ENCODE measurements at regions not wholly inside any gene's neighbourhood (a gene's known extent, or its start where the extent isn't known, plus 50 kb on each side); places are given as distances from the start of the nearest gene placed in this dataset.

DNA sequence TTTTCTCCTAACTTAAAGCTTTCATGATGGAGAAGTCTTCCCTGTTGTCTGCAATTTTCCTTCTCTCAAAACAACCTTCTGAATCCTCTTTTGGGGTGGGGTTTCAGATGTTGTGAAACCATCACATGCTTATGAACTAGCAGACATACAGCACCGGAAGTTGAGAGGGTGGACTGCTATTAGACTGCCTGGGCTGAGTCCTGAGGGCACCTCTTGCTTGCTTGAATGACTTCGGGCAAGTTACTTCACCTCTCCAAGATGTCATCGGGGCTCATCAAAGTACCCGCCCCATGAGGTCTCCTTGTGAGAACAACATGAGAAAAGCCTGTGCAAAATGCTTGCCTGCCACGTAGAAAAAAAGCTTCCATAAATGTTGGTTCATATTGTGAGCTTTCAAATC lies 89.6 kb downstream of the CCDC185 start:
- H3K4me3 Mint-ChIP-seq = peak overlapping the region in 1 of 3 donors; percentile 8
- no peaks in the 10 kb centered on the region for H3K9me3 Mint-ChIP-seq
- H3K27ac Mint-ChIP-seq = no peak overlapping the region
- DNase-seq (peak in 1 of 35 experiments; percentile 16), ATAC-seq (replicated peaks in 1 of 4) (peak in 2 of 4 experiments; percentile 38 to 43)
- peaks cover 0 to 32% of the 10 kb centered on the region in 2 experiments for H3K27me3 ChIP-seq (replicated peaks in 1 of 2; ENCODE audit: control insufficient read depth in 2 of 2, extremely low read depth in 1 of 2, insufficient read depth in 2 of 2, low read length in 1 of 2)
- no peak overlapping the region for H3K27ac ChIP-seq (ENCODE audit: low read length)
- H3K4me1 Mint-ChIP-seq = peaks cover 0 to 26% (median 22%) of the 10 kb centered on the region in 3 donors
- H3K36me3 Mint-ChIP-seq = no peaks in the 10 kb centered on the region
- H3K4me3 ChIP-seq (ENCODE audit: control insufficient read depth in 1 of 2, extremely low read depth in 1 of 2, low read length in 1 of 2) = no peak overlapping the region
- POLR2A ChIA-PET = interaction anchor here in 1 of 2 donors (0.7 kb wide), 1 partner anchor 380 kb away, joined by 3 read pairs; no protein-coding TSS in a partner anchor
- peaks cover 0 to 3% of the 10 kb centered on the region in 2 experiments for H3K4me1 ChIP-seq (ENCODE audit: control insufficient read depth in 1 of 2, extremely low read depth in 1 of 2, insufficient read depth in 2 of 2, low read length in 2 of 2)
- no peaks in the 10 kb centered on the region for H3K9me3 ChIP-seq
- H3K36me3 ChIP-seq (ENCODE audit: control insufficient read depth in 2 of 2, extremely low read depth in 1 of 2, insufficient read depth in 1 of 2, low read length in 1 of 2) = no peaks in the 10 kb centered on the region
- WGBS (ENCODE audit: insufficient coverage) = 83% methylated on average over 2 of the region's 5 CpGs
- CTCF ChIA-PET = interaction anchor here in 1 of 2 donors (0.6 kb wide), 1 partner anchor 11 kb away, joined by 3 read pairs; no protein-coding TSS in a partner anchor
- peaks cover 8 to 11% of the 10 kb centered on the region in 2 donors for H3K27me3 Mint-ChIP-seq

DNA sequence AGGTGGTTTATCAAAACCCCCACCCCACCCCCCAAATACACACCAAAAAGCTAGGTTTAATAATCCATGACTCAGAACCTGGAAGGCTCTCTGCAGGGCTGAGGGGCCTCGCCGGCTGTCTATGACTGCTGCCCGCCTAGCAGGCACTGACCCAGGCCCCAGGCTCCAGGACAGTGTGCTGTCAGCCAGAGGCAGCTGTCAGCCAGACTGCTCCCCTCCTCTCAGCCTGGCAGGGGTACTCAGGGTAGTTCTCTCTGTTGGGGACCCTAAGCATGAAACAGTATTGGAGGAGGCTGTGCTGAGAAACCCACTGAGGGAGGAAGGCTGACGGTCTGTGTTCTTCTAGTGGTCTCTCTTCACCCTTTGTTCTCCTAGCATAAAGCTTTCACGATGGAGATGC lies 90.3 kb downstream of the CCDC185 start:
- no peaks in the 10 kb centered on the region for H3K9me3 Mint-ChIP-seq
- WGBS (ENCODE audit: insufficient coverage) = 97% methylated on average over 3 of the region's 5 CpGs
- no peak for ATAC-seq (replicated peaks in 1 of 4)

DNA sequence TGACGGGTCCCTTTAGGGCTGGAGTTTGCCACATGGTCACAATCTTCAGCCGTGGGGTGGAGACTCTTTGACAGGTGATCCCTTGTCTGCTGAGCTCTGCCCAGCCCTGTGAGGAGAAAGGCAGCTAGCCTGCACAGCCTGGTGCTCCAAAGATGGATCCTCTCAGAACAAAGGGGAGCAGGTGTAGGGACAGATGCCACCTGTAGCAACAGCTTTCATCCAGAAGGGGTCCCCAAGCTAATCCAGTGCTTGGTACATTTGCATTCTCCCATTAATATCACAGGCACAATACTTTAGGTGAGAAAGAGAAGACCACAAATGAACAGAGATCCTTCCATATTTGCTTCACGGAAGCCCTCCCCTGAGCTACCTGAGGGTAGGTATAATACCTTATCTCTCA lies 93.2 kb downstream of the CCDC185 start:
- CTCF ChIA-PET = no interaction called here
- H3K9me3 Mint-ChIP-seq = no peaks in the 10 kb centered on the region
- Histone ChIP-seq H3K36me3 (ENCODE audit: control insufficient read depth in 2 of 2, extremely low read depth in 1 of 2, insufficient read depth in 1 of 2, low read length in 1 of 2) (no peaks in the 10 kb centered on the region), H3K27me3 (replicated peaks in 1 of 2; ENCODE audit: control insufficient read depth in 2 of 2, extremely low read depth in 1 of 2, insufficient read depth in 2 of 2, low read length in 1 of 2) (peaks cover 0 to 9% of the 10 kb centered on the region in 2 experiments), H3K27ac (ENCODE audit: low read length) (no peak overlapping the region), H3K4me1 (ENCODE audit: control insufficient read depth in 1 of 2, extremely low read depth in 1 of 2, insufficient read depth in 2 of 2, low read length in 2 of 2) (peaks cover 0 to 3% of the 10 kb centered on the region in 2 experiments), H3K4me3 (ENCODE audit: control insufficient read depth in 1 of 2, extremely low read depth in 1 of 2, low read length in 1 of 2) (no peak overlapping the region), H3K9me3 (no peaks in the 10 kb centered on the region)
- peaks cover 0 to 3% of the 10 kb centered on the region in 2 donors for H3K27me3 Mint-ChIP-seq
- H3K4me1 Mint-ChIP-seq = peaks cover 0 to 26% (median 14%) of the 10 kb centered on the region in 3 donors
- ATAC-seq (replicated peaks in 1 of 4) = no peak
- no peak overlapping the region for H3K27ac Mint-ChIP-seq
- 65% methylated on average over 2 of the region's 3 CpGs for WGBS (ENCODE audit: insufficient coverage)
- DNase-seq = peak in 1 of 35 experiments; percentile 22
- no peaks in the 10 kb centered on the region for H3K36me3 Mint-ChIP-seq
- no peak overlapping the region for H3K4me3 Mint-ChIP-seq
- POLR2A ChIA-PET = no interaction called here

More for the DNA sequence above, 90.3 kb downstream of the CCDC185 start:
- Histone ChIP-seq H3K27me3 (replicated peaks in 1 of 2; ENCODE audit: control insufficient read depth in 2 of 2, extremely low read depth in 1 of 2, insufficient read depth in 2 of 2, low read length in 1 of 2) (peaks cover 0 to 25% of the 10 kb centered on the region in 2 experiments), H3K9me3 (no peaks in the 10 kb centered on the region), H3K4me1 (ENCODE audit: control insufficient read depth in 1 of 2, extremely low read depth in 1 of 2, insufficient read depth in 2 of 2, low read length in 2 of 2) (peaks cover 0 to 3% of the 10 kb centered on the region in 2 experiments), H3K27ac (ENCODE audit: low read length) (no peak overlapping the region), H3K4me3 (ENCODE audit: control insufficient read depth in 1 of 2, extremely low read depth in 1 of 2, low read length in 1 of 2) (no peak overlapping the region), H3K36me3 (ENCODE audit: control insufficient read depth in 2 of 2, extremely low read depth in 1 of 2, insufficient read depth in 1 of 2, low read length in 1 of 2) (no peaks in the 10 kb centered on the region)
- Mint-ChIP-seq H3K27ac (no peak overlapping the region), H3K27me3 (peaks cover 1 to 3% of the 10 kb centered on the region in 2 donors), H3K36me3 (no peaks in the 10 kb centered on the region), H3K4me3 (no peak overlapping the region), H3K4me1 (peaks cover 0 to 26% (median 15%) of the 10 kb centered on the region in 3 donors)
- no peak for DNase-seq
- ChIA-PET CTCF (interaction anchor here in 1 of 2 donors (0.6 kb wide), 1 partner anchor 10 kb away, joined by 3 read pairs; no protein-coding TSS in a partner anchor), POLR2A (no interaction called here)

DNA sequence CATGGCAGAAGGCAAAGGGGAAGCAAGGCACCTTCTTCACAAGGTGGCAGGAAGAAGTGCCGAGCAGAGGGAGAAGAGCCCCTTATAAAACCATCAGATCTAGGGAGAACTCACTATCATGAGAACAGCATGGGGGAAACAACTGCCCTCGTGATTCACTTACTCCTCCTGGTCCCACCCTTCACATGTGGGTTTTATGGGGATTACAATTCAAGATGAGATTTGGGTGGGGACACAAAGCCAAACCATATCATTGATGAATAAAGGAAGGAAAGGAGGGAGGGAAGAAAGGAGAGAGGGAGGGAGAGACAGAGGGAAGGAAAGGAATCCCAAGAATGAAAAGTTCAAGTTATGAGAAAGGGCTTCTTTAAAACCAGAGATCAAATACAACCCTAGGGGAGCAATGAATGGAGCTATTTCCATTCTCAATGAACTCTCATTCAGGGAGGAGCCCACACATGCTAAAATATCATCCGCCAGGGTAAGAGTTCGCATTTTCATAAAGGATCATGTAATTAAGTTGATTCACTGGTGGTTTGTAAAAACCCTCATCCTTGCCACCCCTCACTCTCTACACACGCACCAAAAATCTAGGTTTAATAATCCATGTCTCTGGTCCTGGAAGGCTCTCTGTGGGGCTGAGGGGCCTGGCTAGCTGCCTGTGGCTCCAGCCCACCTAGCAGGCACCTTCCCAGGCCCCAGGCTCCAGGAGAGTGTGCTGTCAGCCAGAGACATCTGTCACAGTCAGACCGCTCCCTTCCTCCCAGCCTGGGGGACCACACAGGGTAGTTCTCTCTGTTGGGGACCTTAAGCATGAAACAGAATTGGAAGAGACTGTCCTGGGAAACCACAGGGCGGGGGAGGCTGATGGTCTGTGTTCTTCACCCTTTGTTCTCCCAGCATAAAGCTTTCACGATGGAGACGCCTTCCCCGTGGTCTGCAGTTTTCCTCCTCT lies 94.0 kb downstream of the CCDC185 start:
- Mint-ChIP-seq H3K27ac (no peak overlapping the region), H3K9me3 (no peaks in the 10 kb centered on the region), H3K4me1 (peaks cover 0 to 24% (median 14%) of the 10 kb centered on the region in 3 donors), H3K27me3 (no peaks in the 10 kb centered on the region), H3K4me3 (no peak overlapping the region), H3K36me3 (no peaks in the 10 kb centered on the region)
- H3K4me3 ChIP-seq (ENCODE audit: control insufficient read depth in 1 of 2, extremely low read depth in 1 of 2, low read length in 1 of 2) = no peak overlapping the region
- no peaks in the 10 kb centered on the region for H3K36me3 ChIP-seq (ENCODE audit: control insufficient read depth in 2 of 2, extremely low read depth in 1 of 2, insufficient read depth in 1 of 2, low read length in 1 of 2)
- peaks cover 0 to 8% of the 10 kb centered on the region in 2 experiments for H3K27me3 ChIP-seq (replicated peaks in 1 of 2; ENCODE audit: control insufficient read depth in 2 of 2, extremely low read depth in 1 of 2, insufficient read depth in 2 of 2, low read length in 1 of 2)
- ChIA-PET CTCF (no interaction called here), POLR2A (no interaction called here)
- no peak overlapping the region for H3K27ac ChIP-seq (ENCODE audit: low read length)
- peaks cover 0 to 3% of the 10 kb centered on the region in 2 experiments for H3K4me1 ChIP-seq (ENCODE audit: control insufficient read depth in 1 of 2, extremely low read depth in 1 of 2, insufficient read depth in 2 of 2, low read length in 2 of 2)
- ATAC-seq (replicated peaks in 1 of 4) (no peak), DNase-seq (no peak)
- WGBS (ENCODE audit: insufficient coverage) = 88% methylated on average over 1 of the region's 10 CpGs
- no peaks in the 10 kb centered on the region for H3K9me3 ChIP-seq

DNA sequence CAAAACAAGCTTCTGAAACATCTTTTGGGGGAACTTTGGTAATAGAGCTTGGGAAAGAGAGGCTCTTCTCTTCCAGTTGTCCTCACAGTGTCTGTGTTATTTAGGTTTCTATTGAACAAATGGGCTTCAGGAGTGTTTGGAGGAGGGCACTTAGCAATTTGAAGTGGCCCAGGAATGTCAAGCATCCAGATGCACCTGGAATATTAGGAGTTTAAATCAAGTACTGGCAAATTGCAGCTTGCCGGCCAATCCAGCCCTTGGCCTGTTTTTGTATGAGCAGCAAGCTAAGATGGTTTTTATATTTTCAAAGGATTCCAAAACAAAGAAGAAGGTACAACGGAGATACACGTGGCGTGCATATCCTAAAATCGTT lies 94.7 kb downstream of the CCDC185 start:
- ChIA-PET POLR2A (no interaction called here), CTCF (no interaction called here)
- Mint-ChIP-seq H3K9me3 (no peaks in the 10 kb centered on the region), H3K4me1 (peaks cover 0 to 17% (median 9%) of the 10 kb centered on the region in 3 donors), H3K4me3 (no peak overlapping the region), H3K27ac (peak overlapping the region in 1 of 2 donors; percentile 11), H3K36me3 (no peaks in the 10 kb centered on the region), H3K27me3 (no peaks in the 10 kb centered on the region)
- Histone ChIP-seq H3K9me3 (no peaks in the 10 kb centered on the region), H3K36me3 (ENCODE audit: control insufficient read depth in 2 of 2, extremely low read depth in 1 of 2, insufficient read depth in 1 of 2, low read length in 1 of 2) (no peaks in the 10 kb centered on the region), H3K27ac (ENCODE audit: low read length) (no peak overlapping the region), H3K4me3 (ENCODE audit: control insufficient read depth in 1 of 2, extremely low read depth in 1 of 2, low read length in 1 of 2) (no peak overlapping the region), H3K27me3 (replicated peaks in 1 of 2; ENCODE audit: control insufficient read depth in 2 of 2, extremely low read depth in 1 of 2, insufficient read depth in 2 of 2, low read length in 1 of 2) (peaks cover 0 to 8% of the 10 kb centered on the region in 2 experiments), H3K4me1 (ENCODE audit: control insufficient read depth in 1 of 2, extremely low read depth in 1 of 2, insufficient read depth in 2 of 2, low read length in 2 of 2) (peaks cover 0 to under 1% of the 10 kb centered on the region in 2 experiments)
- WGBS (ENCODE audit: insufficient coverage) = 93% methylated on average over 2 of the region's 5 CpGs
- DNase-seq (no peak), ATAC-seq (replicated peaks in 1 of 4) (no peak)

DNA sequence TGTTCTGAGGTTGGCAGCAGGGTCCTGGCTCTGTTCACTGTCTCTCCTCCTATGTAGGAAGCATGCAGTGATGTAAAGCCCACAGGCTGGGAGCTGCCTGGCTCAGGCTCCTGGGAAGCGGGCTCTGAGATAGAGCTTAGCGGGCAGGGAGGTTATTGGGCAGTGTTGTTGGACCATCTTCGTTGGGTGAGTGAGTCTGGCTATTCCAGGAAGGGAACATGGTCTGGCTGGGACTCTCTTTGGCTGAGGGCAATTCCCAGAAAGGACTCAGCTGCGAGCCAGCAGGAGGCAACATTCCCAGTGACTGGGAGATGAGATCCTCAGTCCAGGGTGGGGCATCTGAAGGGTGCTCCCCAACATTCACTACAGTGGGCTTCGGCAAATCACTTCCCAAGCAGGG lies 96.2 kb downstream of the CCDC185 start:
- 89% methylated on average over 4 of the region's 5 CpGs for WGBS (ENCODE audit: insufficient coverage)
- Mint-ChIP-seq H3K27me3 (no peaks in the 10 kb centered on the region), H3K27ac (no peak overlapping the region), H3K4me1 (peaks cover 0 to 8% (median 7%) of the 10 kb centered on the region in 3 donors), H3K9me3 (no peaks in the 10 kb centered on the region), H3K36me3 (no peaks in the 10 kb centered on the region), H3K4me3 (no peak overlapping the region)
- no peak overlapping the region for H3K4me3 ChIP-seq (ENCODE audit: control insufficient read depth in 1 of 2, extremely low read depth in 1 of 2, low read length in 1 of 2)
- no peaks in the 10 kb centered on the region for H3K36me3 ChIP-seq (ENCODE audit: control insufficient read depth in 2 of 2, extremely low read depth in 1 of 2, insufficient read depth in 1 of 2, low read length in 1 of 2)
- no peaks in the 10 kb centered on the region for H3K9me3 ChIP-seq
- CTCF ChIA-PET = no interaction called here
- POLR2A ChIA-PET = no interaction called here
- H3K4me1 ChIP-seq (ENCODE audit: control insufficient read depth in 1 of 2, extremely low read depth in 1 of 2, insufficient read depth in 2 of 2, low read length in 2 of 2) = no peaks in the 10 kb centered on the region
- ATAC-seq (replicated peaks in 1 of 4) (no peak), DNase-seq (no peak)
- H3K27me3 ChIP-seq (replicated peaks in 1 of 2; ENCODE audit: control insufficient read depth in 2 of 2, extremely low read depth in 1 of 2, insufficient read depth in 2 of 2, low read length in 1 of 2) = peaks cover 0 to 8% of the 10 kb centered on the region in 2 experiments
- H3K27ac ChIP-seq (ENCODE audit: low read length) = no peak overlapping the region

Data from T-cell (primary cell).